RWPE1 (cell line): ENCODE measurements at regions not wholly inside any gene's neighbourhood (a gene's known extent, or its start where the extent isn't known, plus 50 kb on each side); places are given as distances from the start of the nearest gene placed in this dataset.

Experiments
- CTCF ChIA-PET: fragments of 350-600 bp; sonication (Branson Sonifier 250); formaldehyde crosslinking; extraction: SDS; loops from one replicate; lab custom pipeline; 2021; lab: Yijun Ruan, JAX
- POLR2A ChIA-PET: fragments of 400-600 bp; formaldehyde crosslinking; extraction: SDS; loops from one replicate; lab custom pipeline; 2020; ENCODE audit warnings: antibody characterized with exemption; ENCODE audit not compliant: low non-redundant PET; lab: Yijun Ruan, JAX
- DNase-seq: peaks from one replicate; pipeline ENCODE4 v3.0.0; 2012; ENCODE audit warnings: low spot score
- H3K27ac ChIP-seq: fragments of 450-650 bp; 2 replicates; pipeline ENCODE4 v1.5.1; 2017
- CTCF ChIP-seq: fragments of 450-650 bp; conservative IDR thresholded peaks from 2 replicates; pipeline ENCODE4 v1.5.1; 2017; ENCODE audit warnings: low read depth, mild to moderate bottlenecking

DNA sequence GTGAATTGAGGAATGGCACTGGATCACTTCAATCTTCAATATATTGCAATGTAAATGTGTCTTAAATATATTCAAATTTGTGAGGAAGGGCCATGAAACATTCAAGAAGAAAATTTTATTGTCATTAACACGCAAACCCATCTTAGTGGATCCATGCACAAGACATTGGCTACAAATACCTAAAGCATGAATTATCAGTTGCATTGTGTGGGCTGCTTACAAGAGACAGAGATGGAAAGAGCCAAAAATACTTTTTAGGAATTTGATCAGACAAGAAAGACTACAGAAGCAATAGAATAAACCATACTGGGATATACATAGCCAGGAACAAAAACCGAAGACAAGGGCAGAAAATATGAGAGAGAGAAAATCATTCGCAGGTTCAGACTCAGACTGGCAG is 616.2 kb upstream of the GRIA3 start:
- ChIA-PET POLR2A (no interaction called here), CTCF (interaction anchor here (0.6 kb wide), 1 partner anchor 1041 kb away, joined by 4 read pairs; no protein-coding TSS in a partner anchor)
- no peak overlapping the region for H3K27ac ChIP-seq
- no peak for TF ChIP-seq CTCF
- no peak for DNase-seq

DNA sequence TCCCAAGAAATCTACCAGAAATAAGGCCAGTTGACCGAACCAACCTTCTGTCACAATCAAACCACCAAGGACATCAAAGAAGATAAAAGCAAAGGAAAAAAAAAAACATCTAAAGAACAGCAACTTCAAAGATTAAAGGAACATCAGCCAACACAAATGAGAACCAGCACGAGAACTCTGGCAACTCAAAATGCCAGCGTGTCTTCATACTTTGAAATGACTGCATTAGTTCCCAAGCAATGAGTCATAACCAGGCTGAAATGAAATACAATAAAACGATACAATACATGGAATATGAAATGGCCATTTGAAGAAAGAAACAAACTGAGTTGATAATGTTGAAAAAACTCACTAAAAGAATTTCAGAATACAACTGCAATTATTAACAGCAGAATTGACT is 611.6 kb upstream of the GRIA3 start:
- ChIA-PET CTCF (no interaction called here), POLR2A (no interaction called here)
- H3K27ac ChIP-seq: no peak overlapping the region
- no peak for DNase-seq
- no peak for TF ChIP-seq CTCF

GRCh38 chrX:122579036-122579435 is 605.0 kb upstream of the GRIA3 start:
- TF ChIP-seq CTCF: no peak
- CTCF ChIA-PET: no interaction called here
- DNase-seq: no peak
- POLR2A ChIA-PET: no interaction called here
- H3K27ac ChIP-seq: no peak overlapping the region

DNA sequence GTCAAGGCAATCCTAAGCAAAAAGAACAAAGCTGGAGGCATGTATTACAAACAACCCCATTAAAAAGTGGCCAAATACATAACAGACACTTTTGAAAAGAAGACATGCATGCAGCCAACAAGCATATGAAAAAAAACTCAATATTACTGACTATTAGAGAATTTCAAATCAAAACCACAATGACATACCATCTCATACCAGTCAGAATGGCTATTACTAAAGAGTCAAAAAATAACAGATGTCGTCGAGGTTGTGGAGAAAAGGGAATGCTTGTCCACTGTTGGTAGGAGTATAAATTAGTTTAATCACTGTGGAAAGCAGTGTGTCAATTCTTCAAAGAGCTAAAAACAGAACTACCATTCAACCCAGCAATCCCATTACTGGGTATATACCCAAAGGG is 604.6 kb upstream of the GRIA3 start:
- no peak for DNase-seq
- ChIA-PET CTCF (no interaction called here), POLR2A (no interaction called here)
- H3K27ac ChIP-seq: no peak overlapping the region
- no peak for TF ChIP-seq CTCF

DNA sequence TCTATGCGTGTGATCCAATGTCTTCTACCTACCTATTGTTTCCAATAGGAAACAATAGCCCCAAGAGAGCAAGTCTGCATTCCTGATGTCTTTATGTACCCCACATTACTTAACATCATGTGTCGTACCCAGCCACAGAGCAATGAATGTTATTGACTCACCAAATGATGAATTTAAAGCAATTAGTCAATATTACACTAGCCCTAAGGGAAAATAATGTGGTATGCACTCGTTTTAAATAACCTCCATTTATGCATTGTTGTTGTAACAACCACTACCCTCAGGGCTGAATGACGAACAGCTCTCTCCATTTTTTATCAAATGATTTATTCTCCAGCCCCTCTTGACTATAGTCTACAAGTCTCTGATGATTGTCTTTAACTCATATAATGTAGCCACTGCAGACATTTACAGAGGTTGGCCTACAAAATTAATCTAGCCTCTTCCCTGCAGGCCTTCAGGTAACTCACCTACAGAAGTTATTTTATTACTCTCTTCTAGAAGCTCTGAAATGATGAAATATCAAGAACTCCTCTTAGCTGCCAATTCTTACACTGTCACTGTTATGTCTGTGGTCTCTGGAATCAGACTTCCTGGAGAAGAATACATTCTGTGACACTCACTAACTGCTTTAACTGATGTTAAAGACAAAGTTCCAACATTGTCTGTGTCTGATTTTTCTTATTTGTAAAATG is 601.7 kb upstream of the GRIA3 start:
- ChIA-PET POLR2A (no interaction called here), CTCF (no interaction called here)
- no peak for TF ChIP-seq CTCF
- no peak overlapping the region for H3K27ac ChIP-seq
- DNase-seq: peak; percentile 3

- CTCF ChIA-PET: no interaction called here
- POLR2A ChIA-PET: no interaction called here
- no peak for DNase-seq
- no peak for TF ChIP-seq CTCF
- H3K27ac ChIP-seq: no peak overlapping the region
Measured at GRCh38 chrX:122582975-122583305, 601.1 kb upstream of the GRIA3 start.
